Prostate gland (tissue), 2 donors: ENCODE measurements at regions not wholly inside any gene's neighbourhood (a gene's known extent, or its start where the extent isn't known, plus 50 kb on each side); places are given as distances from the start of the nearest gene placed in this dataset.

Experiments used
- POLR2A ChIP-seq: fragments of 450-650 bp; IDR thresholded peaks from one replicate; pipeline ENCODE4 v1.6.1; 2016; ENCODE audit warnings: antibody characterized with exemption, mild to moderate bottlenecking
- POLR2AphosphoS5 ChIP-seq: sonication (generic); formaldehyde crosslinking; IDR thresholded peaks from one replicate; pipeline ENCODE4 v1.6.1; 2017; ENCODE audit warnings: antibody characterized with exemption
- TF ChIP-seq, protein P1 (sequence below), 4 experiments: fragments of 200-600 bp in 2 of 4; fragments of 450-650 bp in 2 of 4; sonication (generic) in 2 of 4; IDR thresholded peaks; 1 replicate in 3 of 4; 2 replicates in 1 of 4; pipeline ENCODE4 v1.5.1; 2016 to 2019; ENCODE audit warnings: antibody characterized with exemption in 4 of 4, mild to moderate bottlenecking in 2 of 4, moderate library complexity in 2 of 4

DNA sequence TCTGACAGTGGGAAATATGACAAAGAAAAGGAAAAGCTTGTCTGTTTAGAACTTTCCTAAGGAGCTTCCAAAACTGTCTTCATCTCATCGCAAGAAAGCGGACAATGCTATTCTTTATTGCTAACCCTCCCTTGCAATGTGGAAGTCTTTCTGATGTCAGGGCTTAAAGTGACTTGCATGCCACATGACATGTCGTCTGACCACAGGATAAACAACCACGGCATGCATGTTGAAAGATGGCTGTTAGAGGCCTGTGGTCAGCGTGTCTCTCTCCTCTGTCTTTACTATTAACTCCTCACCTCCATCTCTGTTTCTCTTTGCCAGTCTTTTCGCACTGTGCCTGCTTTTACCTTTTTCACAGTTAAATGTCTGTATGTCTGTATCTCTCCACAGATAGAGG, 389.8 kb downstream of the LNPK start:
- TF ChIP-seq, protein P1, sequence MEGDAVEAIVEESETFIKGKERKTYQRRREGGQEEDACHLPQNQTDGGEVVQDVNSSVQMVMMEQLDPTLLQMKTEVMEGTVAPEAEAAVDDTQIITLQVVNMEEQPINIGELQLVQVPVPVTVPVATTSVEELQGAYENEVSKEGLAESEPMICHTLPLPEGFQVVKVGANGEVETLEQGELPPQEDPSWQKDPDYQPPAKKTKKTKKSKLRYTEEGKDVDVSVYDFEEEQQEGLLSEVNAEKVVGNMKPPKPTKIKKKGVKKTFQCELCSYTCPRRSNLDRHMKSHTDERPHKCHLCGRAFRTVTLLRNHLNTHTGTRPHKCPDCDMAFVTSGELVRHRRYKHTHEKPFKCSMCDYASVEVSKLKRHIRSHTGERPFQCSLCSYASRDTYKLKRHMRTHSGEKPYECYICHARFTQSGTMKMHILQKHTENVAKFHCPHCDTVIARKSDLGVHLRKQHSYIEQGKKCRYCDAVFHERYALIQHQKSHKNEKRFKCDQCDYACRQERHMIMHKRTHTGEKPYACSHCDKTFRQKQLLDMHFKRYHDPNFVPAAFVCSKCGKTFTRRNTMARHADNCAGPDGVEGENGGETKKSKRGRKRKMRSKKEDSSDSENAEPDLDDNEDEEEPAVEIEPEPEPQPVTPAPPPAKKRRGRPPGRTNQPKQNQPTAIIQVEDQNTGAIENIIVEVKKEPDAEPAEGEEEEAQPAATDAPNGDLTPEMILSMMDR (IDR thresholded peaks at IDR 0.05) = no peak
- TF ChIP-seq POLR2A (no peak), POLR2AphosphoS5 (no peak)
